DOHH2 (cell line): ENCODE measurements at regions not wholly inside any gene's neighbourhood (a gene's known extent, or its start where the extent isn't known, plus 50 kb on each side); places are given as distances from the start of the nearest gene placed in this dataset.

ENCODE experiments used
- CTCF ChIP-seq: fragments of 200-600 bp; sonication (generic); IDR thresholded peaks from one replicate; pipeline ENCODE4 v1.5.1; 2014; ENCODE audit warnings: antibody characterized with exemption, mild to moderate bottlenecking, low read depth, low read length; ENCODE audit not compliant: poor library complexity, severe bottlenecking
- EZH2phosphoT487 ChIP-seq: fragments of 200-600 bp; sonication (generic); IDR thresholded peaks from 2 replicates; pipeline ENCODE4 v1.6.1; 2017; ENCODE audit warnings: borderline replicate concordance, mild to moderate bottlenecking, antibody characterized with exemption, low read length, moderate library complexity, mixed read lengths

DNA sequence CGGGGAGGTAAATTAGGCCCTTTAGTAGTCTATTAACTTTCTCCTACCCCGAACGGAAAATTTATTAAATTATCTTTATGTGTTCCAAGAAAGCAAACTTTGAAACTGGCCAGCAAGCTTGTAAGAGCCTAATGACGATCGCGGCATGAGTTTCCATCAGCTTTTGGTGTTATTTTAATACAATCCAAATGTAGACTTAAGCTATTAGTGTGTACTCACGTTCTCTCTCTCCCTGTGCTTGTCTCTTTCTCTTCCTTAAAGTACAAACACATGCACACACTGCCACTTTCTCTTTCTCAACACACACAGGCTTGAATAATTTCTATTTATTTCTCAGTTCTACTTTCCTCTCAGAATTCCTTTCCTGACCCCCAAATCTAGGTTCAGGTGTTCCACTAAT lies 108.8 kb upstream of the MME start:
- TF ChIP-seq CTCF (no peak), EZH2phosphoT487 (no peak)
